ENCODE measurements at regions not wholly inside any gene's neighbourhood (a gene's known extent, or its start where the extent isn't known, plus 50 kb on each side); places are given as distances from the start of the nearest gene placed in this dataset.
A peak's percentile ranks its signal among the peaks of the same experiment; 100 is the strongest.

- H3K4me2 ChIP-seq, result no peak overlapping the region
- H3K27me3 ChIP-seq, result no peaks in the 10 kb centered on the region
- H3K27ac ChIP-seq, result no peak overlapping the region
- H3K4me1 ChIP-seq, result peaks cover 0 to under 1% (median 0%) of the 10 kb centered on the region in 10 experiments; a peak in 1 of 20 replicates
- H3K9ac ChIP-seq, result no peak overlapping the region
- H3K9me3 ChIP-seq (replicated peaks in 1 of 11), result no peaks in the 10 kb centered on the region
- H3K4me3 ChIP-seq, result no peak overlapping the region
- H3K36me3 ChIP-seq, result no peaks in the 10 kb centered on the region
- TF ChIP-seq Cebpa-rat (IDR thresholded peaks at IDR 0.05), result no peak
- H4K20me1 ChIP-seq, result no peaks in the 10 kb centered on the region
Measured at GRCh38 chr2:198717451-198717850, 740.3 kb downstream of the SATB2 start.

- Histone ChIP-seq H3K36me3 (no peaks in the 10 kb centered on the region), H3K9ac (no peak overlapping the region), H3K4me1 (peaks cover 0 to 6% (median 0%) of the 10 kb centered on the region in 10 experiments; a peak in 2 of 20 replicates), H3K4me3 (no peak overlapping the region), H4K20me1 (no peaks in the 10 kb centered on the region), H3K27ac (no peak overlapping the region), H3K9me3 (replicated peaks in 1 of 11) (peaks cover 0 to 5% (median 0%) of the 10 kb centered on the region in 11 experiments; a peak in 4 of 22 replicates), H3K27me3 (no peaks in the 10 kb centered on the region), H3K4me2 (no peak overlapping the region)
- no peak for TF ChIP-seq Cebpa-rat (IDR thresholded peaks at IDR 0.05)
Measured at GRCh38 chr2:198715302-198715835, 742.4 kb downstream of the SATB2 start.

GRCh38 chr2:198712485-198712884, 745.3 kb downstream of the SATB2 start:
- H3K4me3 ChIP-seq, result no peak overlapping the region
- H3K9me3 ChIP-seq (replicated peaks in 1 of 11), result peaks cover 0 to 11% (median 6%) of the 10 kb centered on the region in 11 experiments; a peak in 4 of 22 replicates
- no peak overlapping the region for H3K9ac ChIP-seq
- no peak overlapping the region for H3K27ac ChIP-seq
- no peaks in the 10 kb centered on the region for H3K27me3 ChIP-seq
- 0 out of 22 replicates have a peak overlapping the region, but pooled peaks of 1 of the 11 experiments have one; percentile 21 for H3K4me2 ChIP-seq
- no peak for TF ChIP-seq Cebpa-rat (IDR thresholded peaks at IDR 0.05)
- peaks cover 0 to 6% (median 0%) of the 10 kb centered on the region in 10 experiments; a peak in 2 of 20 replicates for H3K4me1 ChIP-seq
- no peaks in the 10 kb centered on the region for H4K20me1 ChIP-seq
- H3K36me3 ChIP-seq, result no peaks in the 10 kb centered on the region

DNA sequence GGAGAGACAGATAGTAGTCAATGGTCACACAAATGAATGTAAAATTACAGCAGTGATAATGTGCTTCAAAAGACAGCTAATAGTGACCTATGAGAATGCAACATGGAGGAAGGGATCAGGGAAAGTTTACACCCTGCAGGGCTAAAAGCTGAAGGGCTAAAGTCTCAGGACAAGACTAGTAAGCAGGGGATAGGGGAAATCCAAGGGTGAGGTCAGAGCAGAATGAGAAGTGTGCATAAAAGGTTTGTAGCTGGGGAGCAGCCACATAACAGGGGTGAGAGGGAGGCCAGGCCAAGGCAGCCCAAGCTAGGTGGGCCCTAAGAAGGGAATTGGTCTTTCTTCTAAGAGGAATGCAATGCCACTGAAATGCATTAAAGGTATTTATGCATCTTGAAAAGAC, 746.3 kb downstream of the SATB2 start:
- Histone ChIP-seq H3K9me3 (replicated peaks in 1 of 11) (peaks cover 0 to 11% (median 6%) of the 10 kb centered on the region in 11 experiments; a peak in 4 of 22 replicates), H3K4me1 (peaks cover 0 to 6% (median 0%) of the 10 kb centered on the region in 10 experiments; a peak in 2 of 20 replicates), H3K27me3 (no peaks in the 10 kb centered on the region), H4K20me1 (no peaks in the 10 kb centered on the region), H3K4me3 (no peak overlapping the region), H3K36me3 (no peaks in the 10 kb centered on the region), H3K4me2 (no peak overlapping the region), H3K9ac (no peak overlapping the region), H3K27ac (no peak overlapping the region)
- TF ChIP-seq Cebpa-rat (IDR thresholded peaks at IDR 0.05), result no peak

GRCh38 chr2:198710562-198710961, 747.2 kb downstream of the SATB2 start:
- no peak overlapping the region for H3K4me3 ChIP-seq
- no peak overlapping the region for H3K27ac ChIP-seq
- no peaks in the 10 kb centered on the region for H3K27me3 ChIP-seq
- peaks cover 0 to 11% (median 6%) of the 10 kb centered on the region in 11 experiments; a peak in 4 of 22 replicates for H3K9me3 ChIP-seq (replicated peaks in 1 of 11)
- H3K4me1 ChIP-seq, result peaks cover 0 to 6% (median 0%) of the 10 kb centered on the region in 10 experiments; a peak in 2 of 20 replicates
- no peak for TF ChIP-seq Cebpa-rat (IDR thresholded peaks at IDR 0.05)
- H4K20me1 ChIP-seq, result no peaks in the 10 kb centered on the region
- no peaks in the 10 kb centered on the region for H3K36me3 ChIP-seq
- no peak overlapping the region for H3K9ac ChIP-seq
- no peak overlapping the region for H3K4me2 ChIP-seq

DNA sequence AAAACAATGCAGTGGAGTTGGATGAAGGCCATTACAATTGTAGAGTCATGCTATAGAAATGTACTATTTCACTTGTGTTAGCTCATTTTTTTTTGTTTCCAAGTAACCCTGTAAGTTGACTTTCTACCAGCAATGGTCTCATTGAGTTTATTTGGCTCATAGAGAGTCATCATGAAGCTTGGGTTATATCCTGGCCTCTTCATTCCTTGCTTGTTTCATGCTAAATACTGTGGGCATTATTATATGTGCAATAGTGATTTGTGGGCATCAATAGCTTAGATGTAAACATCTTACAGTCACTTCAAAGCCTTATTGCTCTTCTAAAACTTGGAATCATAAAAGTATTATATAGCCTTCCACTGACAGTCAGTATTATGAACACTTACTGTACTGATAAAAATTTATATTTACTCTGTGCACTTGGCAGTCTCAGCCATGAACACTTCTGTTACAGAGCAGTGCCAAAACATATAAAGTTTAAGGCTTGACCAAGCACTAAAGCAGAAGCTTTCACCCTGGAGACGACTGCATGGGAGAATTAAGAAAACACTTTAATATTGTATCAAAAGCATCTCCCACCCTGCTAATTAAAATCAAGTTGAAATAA, 751.2 kb downstream of the SATB2 start:
- no peak overlapping the region for H3K9ac ChIP-seq
- H4K20me1 ChIP-seq, result no peaks in the 10 kb centered on the region
- no peak overlapping the region for H3K4me2 ChIP-seq
- no peak overlapping the region for H3K27ac ChIP-seq
- no peaks in the 10 kb centered on the region for H3K4me1 ChIP-seq
- no peak for TF ChIP-seq Cebpa-rat (IDR thresholded peaks at IDR 0.05)
- no peaks in the 10 kb centered on the region for H3K27me3 ChIP-seq
- H3K36me3 ChIP-seq, result no peaks in the 10 kb centered on the region
- no peak overlapping the region for H3K4me3 ChIP-seq
- peaks cover 0 to 11% (median 6%) of the 10 kb centered on the region in 11 experiments; a peak in 4 of 22 replicates for H3K9me3 ChIP-seq (replicated peaks in 1 of 11)

GRCh38 chr2:198703281-198703680, 754.5 kb downstream of the SATB2 start:
- H3K27ac ChIP-seq, result no peak overlapping the region
- H3K9ac ChIP-seq, result no peak overlapping the region
- no peaks in the 10 kb centered on the region for H4K20me1 ChIP-seq
- 0 out of 20 replicates have a peak, but pooled peaks cover 0 to 3% (median 0%) of the 10 kb centered on the region in 10 experiments for H3K4me1 ChIP-seq
- no peak overlapping the region for H3K4me2 ChIP-seq
- no peaks in the 10 kb centered on the region for H3K9me3 ChIP-seq (replicated peaks in 1 of 11)
- TF ChIP-seq Cebpa-rat (IDR thresholded peaks at IDR 0.05), result no peak
- H3K36me3 ChIP-seq, result no peaks in the 10 kb centered on the region
- no peak overlapping the region for H3K4me3 ChIP-seq
- H3K27me3 ChIP-seq, result no peaks in the 10 kb centered on the region

DNA sequence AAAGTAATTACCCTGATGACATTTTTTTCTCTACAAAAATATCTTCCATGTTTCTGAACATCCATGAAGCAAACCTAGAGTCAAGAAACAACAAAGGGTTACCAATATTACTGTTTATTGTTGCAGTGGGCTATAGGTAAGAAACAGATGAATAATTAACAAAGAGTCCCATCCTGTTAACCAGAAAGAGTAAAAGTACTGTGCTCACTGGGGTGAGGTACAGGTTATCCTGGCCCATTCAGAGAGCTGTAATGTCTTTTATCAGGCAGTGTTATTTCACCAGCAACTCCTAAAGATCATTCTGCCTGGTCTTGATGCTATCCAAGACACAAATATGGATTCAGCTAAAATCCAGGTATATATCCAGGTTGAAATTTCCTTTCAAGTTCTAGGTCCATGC, 754.9 kb downstream of the SATB2 start:
- H3K27me3 ChIP-seq, result no peaks in the 10 kb centered on the region
- no peak overlapping the region for H3K4me3 ChIP-seq
- H3K4me1 ChIP-seq, result 0 out of 20 replicates have a peak, but pooled peaks cover 0 to 3% (median 0%) of the 10 kb centered on the region in 10 experiments
- H3K4me2 ChIP-seq, result no peak overlapping the region
- TF ChIP-seq Cebpa-rat (IDR thresholded peaks at IDR 0.05), result no peak
- no peaks in the 10 kb centered on the region for H3K36me3 ChIP-seq
- H3K9me3 ChIP-seq (replicated peaks in 1 of 11), result no peaks in the 10 kb centered on the region
- H3K9ac ChIP-seq, result no peak overlapping the region
- H4K20me1 ChIP-seq, result no peaks in the 10 kb centered on the region
- no peak overlapping the region for H3K27ac ChIP-seq

DNA sequence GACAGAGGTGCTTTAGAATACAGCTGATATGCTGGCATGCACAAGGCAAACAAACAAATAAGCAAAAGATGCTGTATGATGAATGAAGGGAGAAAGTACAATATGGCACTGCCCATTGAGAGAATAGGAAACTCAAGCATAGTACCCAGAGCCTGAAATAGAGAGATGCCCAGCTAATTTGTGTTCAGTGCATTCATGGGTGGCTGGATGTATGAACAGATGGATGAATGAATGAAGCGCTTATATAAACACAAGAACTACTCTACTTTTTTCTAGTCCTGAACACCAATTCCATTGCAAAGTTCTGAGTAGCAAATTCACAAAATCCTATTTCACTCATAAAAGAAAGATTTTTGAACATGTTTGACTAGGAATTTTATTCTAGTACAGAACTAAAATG, 756.3 kb downstream of the SATB2 start:
- Histone ChIP-seq H3K27ac (no peak overlapping the region), H3K36me3 (no peaks in the 10 kb centered on the region), H3K4me1 (0 out of 20 replicates have a peak, but pooled peaks cover 0 to 3% (median 0%) of the 10 kb centered on the region in 10 experiments), H3K27me3 (no peaks in the 10 kb centered on the region), H3K4me3 (no peak overlapping the region), H4K20me1 (no peaks in the 10 kb centered on the region), H3K9ac (no peak overlapping the region), H3K4me2 (no peak overlapping the region), H3K9me3 (replicated peaks in 1 of 11) (no peaks in the 10 kb centered on the region)
- TF ChIP-seq Cebpa-rat (IDR thresholded peaks at IDR 0.05), result no peak

All from BLaER1 treated with 17β-estradiol and CSF1 and Interleukin-3, amounts not matched to agents 10 nM and 100 nM (cell line).